ENCODE measurements at regions not wholly inside any gene's neighbourhood (a gene's known extent, or its start where the extent isn't known, plus 50 kb on each side); places are given as distances from the start of the nearest gene placed in this dataset.

DNA sequence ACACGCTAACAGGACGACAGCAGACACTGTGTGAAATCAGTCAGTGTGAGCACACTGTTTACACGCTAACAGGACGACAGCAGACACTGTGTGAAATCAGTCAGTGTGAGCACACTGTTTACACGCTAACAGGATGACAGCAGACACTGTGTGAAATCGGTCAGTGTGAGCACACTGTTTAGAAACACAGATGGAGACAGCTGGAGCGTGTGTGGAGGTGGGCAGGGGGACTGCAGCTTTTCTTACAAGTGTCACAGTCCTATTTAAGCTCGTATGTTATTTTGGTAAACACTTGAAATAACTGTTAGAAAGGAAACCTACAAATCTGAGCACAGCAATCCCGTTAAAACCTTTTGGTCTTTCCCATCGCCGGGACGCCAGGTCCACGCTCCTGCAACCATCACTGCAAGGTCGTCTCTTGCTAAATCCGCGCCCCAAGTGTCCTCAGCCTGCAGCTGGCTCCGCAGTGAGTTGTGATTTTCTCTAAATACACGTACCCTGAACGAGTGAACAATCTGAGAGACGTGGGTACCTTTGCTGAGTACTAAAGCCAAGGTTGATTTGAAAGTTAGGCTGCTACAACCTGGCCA is 58.9 kb upstream of the CTDP1 start:
- TF ChIP-seq RAD21 (IDR thresholded peaks at IDR 0.05; ENCODE audit: low read depth): no peak
- no peak for TF ChIP-seq USF1 (IDR thresholded peaks at IDR 0.05)
- no peak for TF ChIP-seq TEAD4 (IDR thresholded peaks at IDR 0.05)
- TF ChIP-seq, protein P1, sequence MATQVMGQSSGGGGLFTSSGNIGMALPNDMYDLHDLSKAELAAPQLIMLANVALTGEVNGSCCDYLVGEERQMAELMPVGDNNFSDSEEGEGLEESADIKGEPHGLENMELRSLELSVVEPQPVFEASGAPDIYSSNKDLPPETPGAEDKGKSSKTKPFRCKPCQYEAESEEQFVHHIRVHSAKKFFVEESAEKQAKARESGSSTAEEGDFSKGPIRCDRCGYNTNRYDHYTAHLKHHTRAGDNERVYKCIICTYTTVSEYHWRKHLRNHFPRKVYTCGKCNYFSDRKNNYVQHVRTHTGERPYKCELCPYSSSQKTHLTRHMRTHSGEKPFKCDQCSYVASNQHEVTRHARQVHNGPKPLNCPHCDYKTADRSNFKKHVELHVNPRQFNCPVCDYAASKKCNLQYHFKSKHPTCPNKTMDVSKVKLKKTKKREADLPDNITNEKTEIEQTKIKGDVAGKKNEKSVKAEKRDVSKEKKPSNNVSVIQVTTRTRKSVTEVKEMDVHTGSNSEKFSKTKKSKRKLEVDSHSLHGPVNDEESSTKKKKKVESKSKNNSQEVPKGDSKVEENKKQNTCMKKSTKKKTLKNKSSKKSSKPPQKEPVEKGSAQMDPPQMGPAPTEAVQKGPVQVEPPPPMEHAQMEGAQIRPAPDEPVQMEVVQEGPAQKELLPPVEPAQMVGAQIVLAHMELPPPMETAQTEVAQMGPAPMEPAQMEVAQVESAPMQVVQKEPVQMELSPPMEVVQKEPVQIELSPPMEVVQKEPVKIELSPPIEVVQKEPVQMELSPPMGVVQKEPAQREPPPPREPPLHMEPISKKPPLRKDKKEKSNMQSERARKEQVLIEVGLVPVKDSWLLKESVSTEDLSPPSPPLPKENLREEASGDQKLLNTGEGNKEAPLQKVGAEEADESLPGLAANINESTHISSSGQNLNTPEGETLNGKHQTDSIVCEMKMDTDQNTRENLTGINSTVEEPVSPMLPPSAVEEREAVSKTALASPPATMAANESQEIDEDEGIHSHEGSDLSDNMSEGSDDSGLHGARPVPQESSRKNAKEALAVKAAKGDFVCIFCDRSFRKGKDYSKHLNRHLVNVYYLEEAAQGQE (IDR thresholded peaks at IDR 0.05; ENCODE audit: low read depth): no peak
- TF ChIP-seq FOXM1 (IDR thresholded peaks at IDR 0.05; ENCODE audit: borderline replicate concordance, low read depth): no peak
- no peak for TF ChIP-seq TCF12 (IDR thresholded peaks at IDR 0.05; ENCODE audit: low read depth)
- TF ChIP-seq, protein P2, sequence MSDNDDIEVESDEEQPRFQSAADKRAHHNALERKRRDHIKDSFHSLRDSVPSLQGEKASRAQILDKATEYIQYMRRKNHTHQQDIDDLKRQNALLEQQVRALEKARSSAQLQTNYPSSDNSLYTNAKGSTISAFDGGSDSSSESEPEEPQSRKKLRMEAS (IDR thresholded peaks at IDR 0.05): no peak
- TF ChIP-seq ZBTB7A (IDR thresholded peaks at IDR 0.05; ENCODE audit: low read depth): no peak
- no peak for TF ChIP-seq EGR1 (IDR thresholded peaks at IDR 0.05)
- TF ChIP-seq NFIC (IDR thresholded peaks at IDR 0.05): no peak
- no peak for TF ChIP-seq CEBPB (IDR thresholded peaks at IDR 0.05)

- TF ChIP-seq TEAD4 (IDR thresholded peaks at IDR 0.05): no peak
- no peak for TF ChIP-seq TAF1 (IDR thresholded peaks at IDR 0.05; ENCODE audit: low read depth)
- no peak for TF ChIP-seq YY1 (IDR thresholded peaks at IDR 0.05; ENCODE audit: low read depth)
- TF ChIP-seq EP300 (IDR thresholded peaks at IDR 0.05; ENCODE audit: borderline replicate concordance): no peak
- TF ChIP-seq, protein P1 (IDR thresholded peaks at IDR 0.05; ENCODE audit: low read depth): no peak
- no peak for TF ChIP-seq NFIC (IDR thresholded peaks at IDR 0.05)
- TF ChIP-seq, protein P2 (IDR thresholded peaks at IDR 0.05): no peak
- TF ChIP-seq CREB1 (IDR thresholded peaks at IDR 0.05; ENCODE audit: low read depth): no peak
- no peak for TF ChIP-seq FOXM1 (IDR thresholded peaks at IDR 0.05; ENCODE audit: borderline replicate concordance, low read depth)
- TF ChIP-seq RAD21 (IDR thresholded peaks at IDR 0.05; ENCODE audit: low read depth): no peak
- TF ChIP-seq EGR1 (IDR thresholded peaks at IDR 0.05): no peak
- no peak for TF ChIP-seq TCF12 (IDR thresholded peaks at IDR 0.05; ENCODE audit: low read depth)
- TF ChIP-seq USF1 (IDR thresholded peaks at IDR 0.05): no peak
- TF ChIP-seq CEBPB (IDR thresholded peaks at IDR 0.05): no peak
- no peak for TF ChIP-seq ZBTB7A (IDR thresholded peaks at IDR 0.05; ENCODE audit: low read depth)
These were observed 58.1 kb upstream of the CTDP1 start for GRCh38 chr18:79621501-79621900.

- TF ChIP-seq, protein P1 (IDR thresholded peaks at IDR 0.05; ENCODE audit: low read depth): no peak
- no peak for TF ChIP-seq FOXM1 (IDR thresholded peaks at IDR 0.05; ENCODE audit: borderline replicate concordance, low read depth)
- no peak for TF ChIP-seq EP300 (IDR thresholded peaks at IDR 0.05; ENCODE audit: borderline replicate concordance)
- no peak for TF ChIP-seq TAF1 (IDR thresholded peaks at IDR 0.05; ENCODE audit: low read depth)
- no peak for TF ChIP-seq YY1 (IDR thresholded peaks at IDR 0.05; ENCODE audit: low read depth)
- no peak for TF ChIP-seq CEBPB (IDR thresholded peaks at IDR 0.05)
- no peak for TF ChIP-seq USF1 (IDR thresholded peaks at IDR 0.05)
These were observed 57.6 kb upstream of the CTDP1 start for GRCh38 chr18:79622004-79622403.

Data from Ishikawa (cell line).